Activated CD8-positive, alpha-beta memory T cell treated with anti-CD3 and anti-CD28 coated beads for 36 hours (primary cell): ENCODE measurements at regions not wholly inside any gene's neighbourhood (a gene's known extent, or its start where the extent isn't known, plus 50 kb on each side); places are given as distances from the start of the nearest gene placed in this dataset.

Experiments used
- CTCF ChIA-PET: fragments of 350-600 bp; sonication (Branson Sonifier 250); formaldehyde crosslinking; loops from one replicate; lab custom pipeline; 2021; ENCODE audit warnings: antibody characterized with exemption; lab: Charles Lee
- POLR2A ChIA-PET: fragments of 350-600 bp; sonication (Branson Sonifier 250); formaldehyde crosslinking; loops from one replicate; lab custom pipeline; 2021; ENCODE audit warnings: antibody characterized with exemption; lab: Charles Lee

DNA sequence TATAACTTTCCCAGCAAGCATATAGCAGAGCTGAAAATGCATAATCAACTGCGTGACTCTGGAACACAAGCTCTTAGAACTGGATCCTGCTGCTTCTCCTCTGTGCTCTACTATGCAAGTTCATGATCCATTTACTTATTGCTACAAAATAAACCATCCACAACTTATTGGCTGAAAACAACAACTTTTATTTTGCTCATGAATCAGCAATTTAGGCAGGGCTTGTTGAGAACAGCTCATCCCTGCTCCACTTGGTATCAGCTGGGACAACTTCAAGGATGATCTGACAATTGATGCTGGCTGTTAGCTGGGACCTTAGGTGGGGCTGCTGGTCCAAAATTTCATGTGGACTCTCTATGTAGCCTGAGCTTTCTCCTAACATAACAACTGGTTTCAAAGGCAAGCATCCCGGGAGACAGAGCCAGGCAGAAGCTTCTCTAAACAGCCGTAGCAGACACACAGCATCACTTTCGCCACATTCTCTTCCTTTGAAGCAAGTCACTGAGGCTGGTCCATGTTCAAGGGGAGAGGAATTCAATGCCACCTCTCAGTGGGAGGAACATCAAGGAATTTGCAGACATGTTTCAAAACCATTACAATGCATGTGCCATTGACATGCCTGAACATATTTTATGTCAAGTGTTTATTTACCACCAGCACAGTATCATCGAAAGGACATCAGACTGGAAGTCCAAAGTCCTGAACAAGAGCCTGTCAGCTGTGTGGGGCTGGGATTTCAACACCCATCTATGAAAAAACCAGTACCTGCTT lies 153.1 kb upstream of the PKDCC start:
- CTCF ChIA-PET: interaction anchor here (0.6 kb wide), 1 partner anchor 35 kb away, joined by 4 read pairs; no protein-coding TSS in a partner anchor
- POLR2A ChIA-PET: no interaction called here

DNA sequence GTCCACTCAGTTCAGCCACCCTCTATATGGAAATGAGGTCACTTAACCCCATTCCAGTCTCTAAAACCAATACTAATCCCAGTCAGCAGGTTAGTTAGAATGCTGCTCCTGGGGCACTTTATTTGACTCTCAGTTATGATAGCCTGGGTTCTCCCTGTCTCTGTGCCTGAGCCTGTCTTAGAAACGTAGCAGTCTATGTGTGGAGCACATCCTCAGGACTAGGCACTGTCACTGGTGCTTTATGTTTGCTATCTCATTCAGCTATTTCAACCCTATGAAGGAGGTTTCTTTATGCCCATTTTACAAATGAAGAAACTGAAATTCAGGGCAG lies 152.5 kb upstream of the PKDCC start:
- POLR2A ChIA-PET: no interaction called here
- CTCF ChIA-PET: interaction anchor here (0.6 kb wide), 1 partner anchor 21 kb away, joined by 5 read pairs; no protein-coding TSS in a partner anchor

DNA sequence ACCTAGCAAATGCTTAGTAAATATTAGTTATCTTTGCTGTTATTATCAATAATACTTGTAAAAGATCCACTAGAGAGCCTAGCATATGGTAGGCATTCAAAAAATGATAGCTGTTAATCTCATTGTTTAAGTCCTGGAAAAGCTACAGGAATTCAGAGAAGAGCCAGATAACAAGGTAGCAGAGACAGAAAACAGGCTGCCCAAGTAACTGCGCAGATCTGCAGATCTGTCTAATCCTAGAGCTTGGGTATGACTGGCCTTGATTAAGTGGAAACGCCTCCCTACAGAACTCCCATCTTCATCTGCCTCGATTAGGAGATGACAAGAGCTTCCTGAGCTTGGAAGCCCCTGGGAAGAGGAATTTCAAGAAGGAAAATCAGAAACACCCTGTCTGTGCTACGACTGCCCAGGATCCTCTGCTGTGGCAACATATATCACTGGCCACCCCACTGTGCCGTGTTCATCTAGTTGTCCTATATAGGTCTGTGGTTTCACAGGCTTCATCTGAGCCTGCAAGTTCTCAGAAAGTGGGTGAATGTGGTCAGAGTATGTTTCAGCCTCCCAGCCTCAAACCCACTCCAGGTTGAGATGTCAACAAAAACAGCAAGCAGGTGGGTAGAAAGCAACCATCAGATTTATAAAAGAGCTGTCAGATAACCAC lies 151.5 kb upstream of the PKDCC start:
- ChIA-PET POLR2A (no interaction called here), CTCF (interaction anchor here (1.1 to 1.5 kb wide), 3 partner anchors 9 to 190 kb away, joined by 3 to 6 read pairs (median 5); no protein-coding TSS in a partner anchor)

DNA sequence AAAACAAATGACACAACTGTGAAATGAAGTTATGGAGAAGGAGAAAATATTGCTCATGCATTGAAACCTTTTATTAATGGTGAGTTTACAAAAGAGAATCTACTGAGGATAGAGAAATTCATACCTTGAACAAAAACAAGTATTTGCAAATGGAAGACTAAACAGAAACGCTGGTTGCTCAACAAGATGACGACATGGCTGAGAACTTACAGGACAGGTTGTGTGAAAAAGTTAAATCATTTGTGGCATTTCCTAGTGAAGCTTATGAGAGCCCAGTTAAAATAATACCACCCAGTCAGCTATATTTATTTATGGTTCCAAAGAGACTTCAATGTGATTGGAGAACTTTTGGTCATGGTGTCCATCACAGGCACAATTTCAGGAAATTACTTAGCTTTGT lies 148.6 kb upstream of the PKDCC start:
- ChIA-PET CTCF (no interaction called here), POLR2A (no interaction called here)

DNA sequence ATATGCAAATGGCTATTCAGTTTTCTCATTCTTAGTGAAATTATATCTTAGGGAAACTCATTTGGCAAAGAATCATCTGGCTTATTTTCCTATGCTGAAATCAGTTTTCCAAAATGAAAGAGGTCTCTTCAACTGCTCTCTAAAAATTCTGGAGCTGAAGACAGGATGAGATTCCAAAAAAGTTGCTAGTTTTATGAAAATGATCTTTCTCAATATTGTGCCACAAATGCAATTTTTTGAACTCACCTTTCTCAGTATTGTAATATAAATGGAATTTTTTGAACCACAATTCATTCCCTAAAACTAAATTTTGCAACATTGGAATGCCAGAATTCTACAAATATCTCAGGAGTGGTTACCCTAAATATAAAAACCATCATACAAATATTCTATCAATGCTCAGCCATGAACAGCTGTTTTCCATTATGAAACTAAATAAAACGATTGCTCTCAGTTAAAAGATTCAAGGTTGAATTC lies 147.7 kb upstream of the PKDCC start:
- POLR2A ChIA-PET: no interaction called here
- CTCF ChIA-PET: no interaction called here

DNA sequence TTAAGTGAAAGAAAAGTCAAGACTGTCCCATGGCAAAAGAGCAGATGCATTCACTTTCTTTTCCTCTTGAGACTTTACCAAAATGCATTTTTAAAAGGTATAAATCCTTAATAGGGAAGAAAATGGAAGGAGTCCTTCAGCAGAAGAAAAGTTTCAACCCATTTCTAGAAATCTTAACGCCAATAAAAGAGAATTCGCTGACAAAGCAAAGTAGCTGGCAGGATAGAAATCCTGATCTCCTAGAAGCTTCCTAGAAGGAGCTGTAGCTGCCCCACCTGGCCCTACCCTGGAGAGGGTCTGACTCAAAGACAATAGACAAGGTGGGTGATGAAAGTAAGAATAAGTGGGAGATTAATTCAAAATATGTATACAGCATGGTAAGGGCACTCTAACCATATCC lies 144.9 kb upstream of the PKDCC start:
- POLR2A ChIA-PET: no interaction called here
- CTCF ChIA-PET: no interaction called here

DNA sequence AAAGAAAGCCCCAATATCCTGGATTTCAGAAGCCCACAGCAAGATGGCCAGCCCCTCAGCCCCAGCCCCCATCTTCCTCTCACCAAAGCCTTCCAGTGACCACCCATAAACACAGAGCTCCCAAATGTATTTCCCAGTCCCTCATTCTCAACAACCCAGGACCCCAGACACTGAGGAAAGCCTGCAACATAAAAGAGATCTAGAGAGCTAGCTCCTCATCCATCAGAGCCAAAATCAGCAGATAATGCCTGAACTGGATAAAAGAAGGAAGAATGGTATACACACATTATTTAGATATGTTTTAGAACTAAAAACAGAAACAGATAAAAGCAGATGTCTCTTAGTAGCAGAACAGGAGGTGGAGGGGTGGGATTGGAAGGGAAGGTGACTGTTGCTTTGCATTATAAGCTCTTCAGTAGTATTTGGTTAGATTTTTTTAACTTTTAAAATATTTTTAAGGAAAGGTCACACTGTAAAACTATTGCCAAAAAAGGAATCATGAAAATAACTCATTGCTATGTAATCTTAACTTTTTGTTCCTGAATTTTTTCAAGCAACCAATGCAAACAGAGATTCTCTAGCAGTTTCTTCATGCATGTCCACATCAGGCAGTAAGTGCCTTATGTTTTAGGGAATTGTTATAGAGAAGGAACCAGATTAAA lies 144.2 kb upstream of the PKDCC start:
- ChIA-PET CTCF (no interaction called here), POLR2A (no interaction called here)

DNA sequence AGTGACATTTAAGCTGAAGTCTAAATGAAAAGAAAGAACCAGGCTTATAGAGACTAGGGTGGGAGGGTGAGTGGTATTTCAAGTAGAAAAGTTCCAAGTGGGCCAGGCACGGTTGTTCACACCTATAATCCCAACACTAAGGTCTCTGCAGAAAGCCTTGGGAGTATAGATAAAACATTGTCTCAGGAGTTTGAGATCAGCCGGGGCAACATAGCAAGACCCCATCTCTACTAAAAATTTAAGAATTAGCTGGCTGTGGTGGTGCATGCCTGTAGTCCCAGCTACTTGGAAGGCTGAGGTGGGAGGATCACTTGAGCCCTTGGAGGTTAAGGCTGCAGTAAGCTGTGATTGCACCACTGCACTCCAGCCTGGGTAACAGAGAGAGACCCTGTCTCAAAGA lies 143.4 kb upstream of the PKDCC start:
- ChIA-PET POLR2A (no interaction called here), CTCF (interaction anchor here (1.0 kb wide), 1 partner anchor 35 kb away, joined by 3 read pairs; no protein-coding TSS in a partner anchor)

DNA sequence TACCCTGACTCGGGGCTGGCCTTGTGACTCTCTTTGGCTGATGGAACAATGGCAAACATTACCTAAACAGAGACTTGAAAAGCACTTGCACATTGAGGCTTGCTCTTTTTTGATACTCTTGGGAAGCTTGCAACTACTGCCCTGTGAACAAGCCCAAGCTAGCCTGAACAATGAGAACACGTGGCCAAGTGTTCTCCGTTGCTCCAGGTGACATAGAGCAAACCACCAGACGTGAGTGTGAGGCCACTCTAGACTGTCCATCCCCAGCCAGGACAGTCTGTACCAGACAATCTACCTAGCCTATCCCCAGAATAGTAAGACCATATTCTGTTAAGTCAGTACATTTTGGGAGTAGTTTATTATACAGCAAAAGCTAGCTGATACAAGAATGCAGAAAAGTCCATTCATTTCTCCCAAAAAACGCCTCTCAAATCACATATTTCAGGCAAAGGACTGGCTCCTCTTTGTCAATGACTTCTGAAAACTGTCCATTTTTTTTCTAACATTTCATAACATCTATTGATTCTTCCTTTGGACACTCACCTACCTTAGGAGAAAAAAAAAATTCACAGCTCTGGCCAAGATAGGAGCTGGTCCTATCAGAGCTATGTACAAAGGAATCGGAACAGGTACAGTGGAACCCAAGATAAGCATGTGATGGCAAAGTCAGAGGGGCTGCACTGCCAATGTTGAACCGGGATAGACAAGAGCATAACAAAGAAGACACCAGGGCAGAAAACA lies 142.1 kb upstream of the PKDCC start:
- POLR2A ChIA-PET: no interaction called here
- CTCF ChIA-PET: interaction anchor here (1.1 kb wide), 1 partner anchor 9 kb away, joined by 3 read pairs; no protein-coding TSS in a partner anchor

DNA sequence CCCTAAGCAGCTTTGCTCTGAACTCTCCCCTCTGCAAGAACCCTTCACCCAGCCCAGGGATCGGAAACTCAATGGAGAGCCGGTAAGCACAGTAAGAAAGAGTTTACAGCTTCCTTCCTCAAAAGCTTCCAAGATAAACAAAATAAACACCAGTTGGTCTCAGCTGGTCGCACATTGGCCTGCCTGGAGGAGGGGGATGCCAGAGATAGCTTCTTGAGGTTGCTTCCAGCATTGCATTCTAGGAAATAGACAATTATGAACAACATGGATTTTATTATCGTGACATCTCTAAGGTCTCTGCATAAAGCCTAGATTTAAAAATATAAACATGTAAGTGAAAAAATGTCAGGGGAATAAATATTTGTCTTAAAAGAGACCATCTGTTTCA lies 141.5 kb upstream of the PKDCC start:
- ChIA-PET CTCF (no interaction called here), POLR2A (no interaction called here)

DNA sequence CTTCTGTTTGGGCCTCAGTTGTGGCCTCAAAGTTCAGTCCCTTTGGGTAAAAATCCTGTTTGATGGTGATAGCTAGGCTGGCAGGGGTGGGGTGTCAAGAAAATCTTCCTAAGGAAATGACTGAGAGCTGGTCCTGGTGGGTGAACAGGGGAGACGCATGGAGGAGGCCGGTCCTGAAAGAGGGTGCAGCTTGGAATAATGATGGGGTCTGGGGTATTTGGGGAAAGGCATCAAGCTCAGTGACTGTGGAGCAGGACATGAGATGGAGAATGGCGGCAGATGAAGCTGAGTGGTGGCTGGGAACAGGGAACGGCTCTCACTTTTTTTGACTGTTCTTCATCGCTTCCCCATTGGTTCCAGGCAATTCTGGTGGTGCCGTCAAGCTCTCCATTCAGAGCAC lies 140.7 kb upstream of the PKDCC start:
- CTCF ChIA-PET: no interaction called here
- POLR2A ChIA-PET: no interaction called here

DNA sequence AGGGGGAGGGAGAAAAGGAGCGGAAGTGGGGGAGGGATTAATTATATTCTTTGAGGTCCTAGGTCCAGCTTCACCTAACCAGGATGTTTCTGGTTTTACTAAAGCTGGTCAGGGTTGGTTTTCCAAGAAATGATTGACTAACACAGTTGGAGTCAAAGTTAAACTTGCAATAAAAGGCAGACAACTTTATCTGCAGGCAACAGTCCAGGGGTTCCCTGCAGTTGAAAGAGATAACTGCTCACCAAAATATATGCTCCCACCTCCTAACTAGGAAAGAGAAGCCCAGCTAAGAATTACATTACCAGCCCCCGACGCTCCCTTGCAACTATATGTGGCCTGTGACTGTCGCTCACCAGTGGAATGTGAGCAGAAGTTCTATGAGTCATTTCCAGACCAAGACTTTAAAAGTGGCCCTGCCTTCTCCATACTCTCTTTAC lies 140.0 kb upstream of the PKDCC start:
- CTCF ChIA-PET: no interaction called here
- POLR2A ChIA-PET: no interaction called here

DNA sequence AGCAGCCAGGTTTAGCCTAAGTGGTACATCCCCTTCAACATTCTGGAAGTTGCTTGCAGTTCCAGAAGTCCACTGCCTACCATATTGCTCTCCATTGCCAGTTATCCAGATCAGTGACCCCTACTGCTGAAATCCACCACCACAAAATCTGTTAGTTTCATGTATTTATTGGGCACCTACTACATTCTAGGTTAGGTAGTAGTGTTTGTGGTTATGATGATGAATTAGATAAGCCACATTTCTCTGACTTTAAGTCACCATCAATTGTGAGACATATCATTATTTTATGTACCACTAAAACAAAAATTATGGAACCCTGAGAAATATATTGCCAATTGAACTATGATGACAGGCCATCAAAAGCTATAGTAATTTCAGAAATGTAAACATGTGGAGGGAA lies 139.5 kb upstream of the PKDCC start:
- CTCF ChIA-PET: no interaction called here
- POLR2A ChIA-PET: no interaction called here

DNA sequence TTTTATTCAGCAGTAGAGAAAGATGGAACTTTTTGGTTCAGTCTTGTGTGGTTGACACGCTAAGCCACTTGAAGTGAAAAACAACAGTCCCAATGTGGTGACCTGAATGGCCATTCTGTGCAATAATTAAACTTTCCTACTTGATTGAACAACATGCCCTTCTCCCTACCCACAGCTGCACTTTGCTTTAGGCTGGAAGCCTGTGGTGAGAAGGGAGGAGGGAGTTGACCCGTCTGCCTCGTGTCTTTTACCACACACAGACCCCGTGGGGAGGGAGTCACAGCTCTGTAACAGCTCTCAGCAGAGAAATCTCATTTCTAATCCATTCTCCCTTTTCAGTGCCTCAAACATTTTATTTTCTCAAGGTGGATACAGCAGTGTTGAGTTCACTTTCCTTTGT lies 138.2 kb upstream of the PKDCC start:
- POLR2A ChIA-PET: no interaction called here

DNA sequence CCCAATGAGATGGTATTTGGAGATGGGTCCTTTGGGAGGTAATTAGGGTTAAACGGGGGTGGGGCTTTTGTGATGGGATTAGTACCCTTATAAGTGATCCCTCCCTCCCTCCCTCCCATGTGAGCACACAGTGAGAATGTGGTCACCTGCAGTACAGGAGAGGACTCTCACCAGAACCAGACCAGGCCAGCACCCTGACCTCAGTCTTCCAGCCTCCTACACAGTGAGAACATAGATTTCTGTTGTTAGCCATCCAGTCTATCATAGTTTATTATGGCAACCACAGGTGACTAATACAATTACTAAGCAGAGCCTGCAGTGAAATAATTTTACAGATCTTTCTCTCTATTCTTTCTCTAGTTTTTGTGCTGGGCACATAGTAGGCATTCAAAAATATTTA lies 137.7 kb upstream of the PKDCC start:
- CTCF ChIA-PET: no interaction called here
- POLR2A ChIA-PET: no interaction called here

More for the DNA sequence above, 138.2 kb upstream of the PKDCC start:
- CTCF ChIA-PET: no interaction called here

DNA sequence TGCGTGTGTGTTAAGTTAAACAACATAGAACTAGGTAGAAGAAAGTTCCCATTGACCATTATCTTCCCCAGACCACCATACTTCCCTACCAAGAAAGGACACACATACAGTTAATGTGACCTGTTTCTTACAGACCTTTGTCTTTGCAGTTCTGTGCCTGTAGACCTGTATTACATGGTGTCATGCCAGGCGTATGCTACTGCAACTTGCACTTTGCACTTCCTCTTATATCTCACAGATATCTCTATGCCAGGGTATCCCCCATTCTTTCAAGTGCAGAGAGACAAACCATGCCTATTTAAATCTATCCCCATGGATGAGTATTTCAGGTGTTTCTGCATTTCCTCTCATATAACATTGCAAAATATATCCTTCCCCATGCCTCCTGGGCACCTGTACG lies 136.8 kb upstream of the PKDCC start:
- ChIA-PET CTCF (interaction anchor here (0.6 kb wide), 1 partner anchor 40 kb away, joined by 3 read pairs; no protein-coding TSS in a partner anchor), POLR2A (no interaction called here)

DNA sequence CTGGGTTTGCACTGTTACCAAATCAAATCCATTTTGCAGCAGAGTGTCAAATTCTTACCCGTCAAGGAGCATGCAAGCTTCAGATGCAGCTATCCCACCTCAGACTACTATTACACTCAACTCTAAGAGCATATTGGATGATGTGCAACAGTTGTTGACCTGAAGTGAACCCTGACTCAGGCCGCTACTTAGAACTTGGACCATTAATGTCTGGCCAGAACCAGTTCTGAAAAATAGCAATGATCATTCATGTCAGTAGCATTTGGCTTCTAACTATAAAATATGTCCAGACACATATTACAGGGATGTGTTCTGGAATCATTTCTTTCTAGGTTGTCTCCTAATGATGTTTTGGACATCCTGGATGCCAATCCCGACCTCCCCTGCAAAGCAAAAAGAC lies 135.5 kb upstream of the PKDCC start:
- ChIA-PET CTCF (no interaction called here), POLR2A (no interaction called here)

DNA sequence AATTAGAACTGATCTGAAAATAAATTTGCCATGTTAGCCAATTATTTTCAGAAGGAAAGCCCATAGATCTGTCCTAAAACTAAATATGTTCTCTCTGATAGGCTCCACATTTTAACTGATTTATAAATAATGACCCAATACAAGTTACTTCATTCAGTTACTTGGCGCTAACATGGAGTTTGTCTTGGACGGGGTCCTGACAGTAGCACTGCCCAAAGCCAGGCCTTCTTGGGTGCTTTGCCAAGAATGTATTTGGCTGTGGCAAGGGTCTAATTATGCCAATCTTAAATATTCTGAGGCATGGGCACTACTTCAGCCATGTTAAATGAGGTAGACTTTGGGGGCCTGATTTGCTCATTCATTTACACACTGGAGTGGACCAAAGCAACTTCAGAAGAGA lies 135.0 kb upstream of the PKDCC start:
- POLR2A ChIA-PET: no interaction called here
- CTCF ChIA-PET: no interaction called here

DNA sequence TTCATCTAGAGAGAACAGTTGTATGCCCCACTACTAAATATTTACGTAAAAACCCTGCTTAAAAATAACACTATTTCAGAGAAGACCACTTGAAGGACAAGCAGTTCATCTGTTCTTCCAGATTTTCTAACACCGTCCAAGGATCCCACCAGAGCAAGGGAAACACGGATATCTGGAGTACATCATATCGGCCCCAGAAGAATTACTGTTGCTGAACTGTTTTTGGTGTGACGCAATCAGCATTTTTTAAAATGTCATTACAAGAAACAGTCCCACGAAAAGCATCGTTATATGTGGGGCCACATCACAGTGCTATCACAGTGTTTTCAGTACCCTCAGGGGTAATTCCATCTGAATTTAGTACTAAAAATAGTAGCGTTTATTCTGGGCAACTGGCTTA lies 134.5 kb upstream of the PKDCC start:
- ChIA-PET POLR2A (no interaction called here), CTCF (no interaction called here)
